HUES6 (cell line): ENCODE measurements at regions not wholly inside any gene's neighbourhood (a gene's known extent, or its start where the extent isn't known, plus 50 kb on each side); places are given as distances from the start of the nearest gene placed in this dataset.

Experiments
- H3K27ac ChIP-seq: 2 replicates; pipeline ENCODE4 v1.7.0; 2013; ENCODE audit warnings: low read depth, mild to moderate bottlenecking, low read length, inconsistent platforms
- H3K27me3 ChIP-seq: 2 replicates; pipeline ENCODE4 v1.6.1; 2013; ENCODE audit warnings: low read length; ENCODE audit not compliant: control insufficient read depth, insufficient read depth
- H3K36me3 ChIP-seq: 2 replicates; pipeline ENCODE4 v1.6.1; 2013; ENCODE audit warnings: low read length; ENCODE audit not compliant: control insufficient read depth, insufficient read depth
- H3K4me1 ChIP-seq: 2 replicates; pipeline ENCODE4 v1.6.1; 2013; ENCODE audit warnings: low read length; ENCODE audit not compliant: control insufficient read depth, insufficient read depth
- H3K4me3 ChIP-seq: 2 replicates; pipeline ENCODE4 v1.5.1; 2013; ENCODE audit warnings: low read depth, low read length
- H3K9ac ChIP-seq: one replicate; pipeline ENCODE4 v1.6.1; 2013; ENCODE audit warnings: mild to moderate bottlenecking, low read length
- H3K9me3 ChIP-seq: 2 replicates; pipeline ENCODE4 v1.6.1; 2013; ENCODE audit warnings: low read depth, low read length; ENCODE audit not compliant: control insufficient read depth, insufficient read depth

DNA sequence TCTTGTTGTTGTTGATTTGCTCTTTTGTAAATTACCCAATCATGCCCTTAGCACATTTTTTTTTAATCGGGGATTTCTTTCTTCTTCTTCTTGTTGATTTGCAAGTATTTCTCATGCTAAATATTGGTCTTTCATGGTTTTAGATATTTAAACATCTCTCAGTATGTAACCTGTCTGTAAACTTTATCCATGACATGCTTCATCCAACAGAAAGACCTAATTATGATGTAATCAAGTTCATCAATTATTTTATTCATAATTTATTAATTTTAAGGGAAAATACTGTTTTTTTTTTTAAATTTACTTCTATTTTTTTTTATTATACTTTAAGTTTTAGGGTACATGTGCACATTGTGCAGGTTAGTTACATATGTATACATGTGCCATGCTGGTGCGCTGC is 69.8 kb downstream of the TNFSF18 start:
- no peaks in the 10 kb centered on the region for H3K9me3 ChIP-seq
- H3K9ac ChIP-seq: no peak overlapping the region
- H3K4me1 ChIP-seq: no peaks in the 10 kb centered on the region
- H3K4me3 ChIP-seq: no peak overlapping the region
- H3K36me3 ChIP-seq: no peaks in the 10 kb centered on the region
- H3K27me3 ChIP-seq: no peaks in the 10 kb centered on the region
- no peak overlapping the region for H3K27ac ChIP-seq
